ENCODE measurements at regions not wholly inside any gene's neighbourhood (a gene's known extent, or its start where the extent isn't known, plus 50 kb on each side); places are given as distances from the start of the nearest gene placed in this dataset.

DNA sequence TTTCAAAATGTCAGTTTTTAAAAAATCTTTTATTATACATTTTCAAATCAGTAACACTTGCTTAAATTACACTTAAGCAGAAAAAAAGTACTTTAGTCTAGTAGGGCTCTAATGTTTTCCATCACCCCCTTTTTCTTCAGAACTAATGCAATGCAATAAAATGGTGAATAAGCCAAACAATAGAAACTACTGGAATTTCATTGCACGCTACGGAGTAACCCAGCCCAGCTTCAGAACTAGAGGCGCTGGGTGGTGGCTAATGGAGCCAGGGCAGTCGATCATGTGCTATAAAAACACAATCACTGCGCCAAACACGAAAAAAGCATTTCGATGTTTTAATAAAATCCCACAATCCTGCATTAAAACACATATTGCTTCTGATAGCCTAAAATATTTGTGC, 59.9 kb upstream of the ODAD2 start:
- no peak for DNase-seq

DNA sequence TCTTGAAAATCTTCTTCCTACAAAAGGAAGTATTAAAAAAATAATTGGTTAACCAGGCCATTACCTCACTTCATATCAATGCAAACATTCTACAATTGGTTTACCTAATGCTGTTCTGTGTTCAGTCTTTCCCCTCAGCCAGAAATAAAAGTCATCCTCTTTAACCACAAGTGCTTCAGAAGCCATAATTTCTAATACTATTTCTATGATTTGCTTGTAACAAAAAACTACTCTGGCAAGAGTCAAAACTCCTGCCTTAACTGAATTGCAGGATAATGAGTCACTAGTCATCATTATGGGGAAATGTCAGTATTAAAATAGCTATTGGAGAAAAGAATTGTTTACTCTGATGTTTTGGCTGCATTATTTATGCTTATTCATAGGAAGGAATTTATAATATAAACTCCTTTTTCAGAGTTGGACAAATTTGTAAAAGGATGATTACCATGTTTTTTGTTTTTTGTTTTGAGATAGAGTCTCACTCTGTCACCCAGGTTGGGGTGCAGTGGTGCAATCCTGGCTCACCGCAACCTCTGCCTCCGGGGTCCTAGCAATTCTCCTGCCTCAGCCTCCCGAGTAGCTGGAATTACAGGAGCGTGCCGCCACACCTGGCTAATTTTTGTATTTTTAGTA, 55.5 kb upstream of the ODAD2 start:
- DNase-seq: no peak

DNA sequence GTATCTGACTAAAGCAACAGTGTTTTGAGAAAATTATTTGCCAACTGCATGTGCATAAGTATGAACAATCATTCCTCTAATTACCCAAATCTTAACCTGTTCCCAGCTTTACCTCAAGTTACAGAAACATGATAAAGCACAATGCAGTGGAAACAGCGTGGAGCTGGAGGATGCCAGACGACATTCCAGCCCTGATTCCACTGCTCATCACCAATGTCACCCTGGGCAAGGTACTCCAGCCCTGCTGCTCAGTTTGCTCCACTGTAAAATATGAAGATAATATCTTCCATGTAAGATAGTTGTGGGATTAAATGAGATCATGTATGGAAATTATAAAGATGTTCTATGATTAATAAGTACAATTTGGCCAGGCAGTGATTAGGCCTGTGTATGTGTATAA, 50.4 kb upstream of the ODAD2 start:
- DNase-seq: no peak

Measured in NCI-H748 treated with DMSO at 0.1 percent for 48 hours (cell line).